ENCODE measurements at regions not wholly inside any gene's neighbourhood (a gene's known extent, or its start where the extent isn't known, plus 50 kb on each side); places are given as distances from the start of the nearest gene placed in this dataset.

- no peak overlapping the region for H3K4me3 ChIP-seq (ENCODE audit: low read depth, low read length)
- no peak for DNase-seq (ENCODE audit: low read depth)
- TF ChIP-seq CTCF (IDR thresholded peaks at IDR 0.05; ENCODE audit: low read depth, low read length, missing control alignments), result no peak
These were observed 54.3 kb upstream of the BACH2 start for GRCh38 chr6:90350689-90351554.

- DNase-seq (ENCODE audit: low read depth), result no peak
- no peak for TF ChIP-seq CTCF (IDR thresholded peaks at IDR 0.05; ENCODE audit: low read depth, low read length, missing control alignments)
These were observed 50.8 kb upstream of the BACH2 start for GRCh38 chr6:90347411-90347851.

DNA sequence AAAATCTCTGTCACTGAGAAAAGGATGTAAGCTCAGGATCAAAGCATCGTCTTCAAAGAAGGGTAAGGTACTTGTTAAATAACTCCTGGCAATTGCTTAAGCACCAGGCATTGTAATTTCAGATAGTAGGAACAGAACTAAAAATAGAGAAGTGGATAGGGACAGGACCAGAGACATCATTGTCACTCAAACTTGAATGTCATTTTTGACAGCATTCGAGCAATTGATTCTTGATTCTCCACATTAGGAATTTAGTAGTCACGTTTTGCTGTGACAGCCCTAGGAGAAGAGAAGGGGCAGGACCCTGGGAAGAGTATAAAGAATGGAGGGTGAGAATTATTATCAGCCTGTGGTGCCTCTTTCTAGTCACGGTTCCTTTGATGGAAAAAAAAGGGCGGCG is 50.1 kb upstream of the BACH2 start:
- no peak for TF ChIP-seq CTCF (IDR thresholded peaks at IDR 0.05; ENCODE audit: low read depth, low read length, missing control alignments)
- H3K4me3 ChIP-seq (ENCODE audit: low read depth, low read length), result no peak overlapping the region
- DNase-seq (ENCODE audit: low read depth), result no peak

More at GRCh38 chr6:90347411-90347851, 50.8 kb upstream of the BACH2 start:
- no peak overlapping the region for H3K4me3 ChIP-seq (ENCODE audit: low read depth, low read length)

All from GM12864 (cell line).